LNCaP clone FGC (cell line): ENCODE measurements at regions not wholly inside any gene's neighbourhood (a gene's known extent, or its start where the extent isn't known, plus 50 kb on each side); places are given as distances from the start of the nearest gene placed in this dataset.

Experiments used
- DNase-seq: peaks from one replicate; pipeline ENCODE4 v3.0.0-alpha.2; 2011; ENCODE audit warnings: low read depth
- H3K4me3 ChIP-seq: 2 replicates; pipeline ENCODE4 v1.5.1; 2011; ENCODE audit warnings: mild to moderate bottlenecking, low read depth, low read length, control low read depth
- TF ChIP-seq, protein P1 (sequence below): IDR thresholded peaks from 2 replicates; pipeline ENCODE4 v1.5.1; 2012; ENCODE audit warnings: mild to moderate bottlenecking; ENCODE audit not compliant: control insufficient read depth, insufficient read depth; ENCODE audit errors: extremely low read depth

DNA sequence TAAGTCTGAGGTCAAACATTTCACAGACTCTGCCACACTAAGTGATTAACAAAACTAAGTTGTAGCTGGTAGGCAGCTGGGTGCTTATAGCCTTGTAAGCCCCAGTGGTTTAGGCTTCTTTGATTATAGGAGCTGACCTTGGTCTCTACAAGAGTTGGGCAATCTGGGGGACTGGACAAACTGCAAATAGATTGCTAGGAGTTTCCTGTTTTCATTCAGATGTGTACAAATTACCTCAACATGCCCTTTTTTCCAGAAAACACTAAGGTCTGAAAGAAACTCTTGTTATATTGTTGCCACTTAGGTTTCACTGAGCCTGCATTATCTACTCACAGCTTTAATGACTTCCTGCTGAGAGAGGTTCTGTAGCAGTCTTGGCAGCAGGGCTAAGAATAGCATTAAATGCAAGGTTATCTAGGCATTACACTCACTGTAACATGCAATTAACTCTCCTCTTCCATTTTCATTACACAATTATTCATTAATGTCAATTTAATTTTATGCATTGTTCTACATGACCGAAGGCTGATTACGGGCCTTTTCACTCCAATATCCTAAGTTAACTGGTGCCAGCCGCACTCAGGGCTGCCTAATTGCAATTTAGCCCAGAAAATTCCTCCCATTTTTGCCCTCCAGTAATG lies 314.0 kb downstream of the LMO4 start:
- no peak overlapping the region for H3K4me3 ChIP-seq
- TF ChIP-seq, protein P1, sequence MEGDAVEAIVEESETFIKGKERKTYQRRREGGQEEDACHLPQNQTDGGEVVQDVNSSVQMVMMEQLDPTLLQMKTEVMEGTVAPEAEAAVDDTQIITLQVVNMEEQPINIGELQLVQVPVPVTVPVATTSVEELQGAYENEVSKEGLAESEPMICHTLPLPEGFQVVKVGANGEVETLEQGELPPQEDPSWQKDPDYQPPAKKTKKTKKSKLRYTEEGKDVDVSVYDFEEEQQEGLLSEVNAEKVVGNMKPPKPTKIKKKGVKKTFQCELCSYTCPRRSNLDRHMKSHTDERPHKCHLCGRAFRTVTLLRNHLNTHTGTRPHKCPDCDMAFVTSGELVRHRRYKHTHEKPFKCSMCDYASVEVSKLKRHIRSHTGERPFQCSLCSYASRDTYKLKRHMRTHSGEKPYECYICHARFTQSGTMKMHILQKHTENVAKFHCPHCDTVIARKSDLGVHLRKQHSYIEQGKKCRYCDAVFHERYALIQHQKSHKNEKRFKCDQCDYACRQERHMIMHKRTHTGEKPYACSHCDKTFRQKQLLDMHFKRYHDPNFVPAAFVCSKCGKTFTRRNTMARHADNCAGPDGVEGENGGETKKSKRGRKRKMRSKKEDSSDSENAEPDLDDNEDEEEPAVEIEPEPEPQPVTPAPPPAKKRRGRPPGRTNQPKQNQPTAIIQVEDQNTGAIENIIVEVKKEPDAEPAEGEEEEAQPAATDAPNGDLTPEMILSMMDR, result no peak
- DNase-seq, result no peak

DNA sequence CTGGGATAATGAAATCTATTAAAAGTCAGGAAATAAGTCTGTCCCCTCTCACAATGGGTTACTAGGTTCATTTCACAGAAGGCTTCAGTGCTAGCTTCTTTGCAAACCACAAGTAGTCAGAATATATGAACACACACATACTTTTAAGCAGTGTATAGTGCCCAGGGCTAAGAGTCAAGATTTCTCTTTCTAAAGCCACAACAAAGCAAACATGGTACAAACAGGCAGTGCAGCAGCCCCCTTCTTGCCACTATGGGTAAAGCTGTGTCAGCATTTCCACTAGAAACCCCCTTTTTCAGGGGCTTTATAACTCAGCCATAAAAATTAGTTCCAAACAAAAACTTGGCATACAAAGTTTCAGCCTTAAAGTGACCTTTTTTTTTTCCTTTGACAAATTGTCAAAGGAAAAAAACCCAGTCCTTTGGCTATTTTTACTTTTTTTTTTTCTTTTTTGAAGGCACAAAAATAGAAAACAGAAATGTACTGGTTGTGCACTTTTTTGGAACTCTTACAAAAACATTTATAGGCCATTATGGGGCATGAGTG lies 315.4 kb downstream of the LMO4 start:
- H3K4me3 ChIP-seq, result no peak overlapping the region
- DNase-seq, result no peak
- TF ChIP-seq, protein P1, result no peak

DNA sequence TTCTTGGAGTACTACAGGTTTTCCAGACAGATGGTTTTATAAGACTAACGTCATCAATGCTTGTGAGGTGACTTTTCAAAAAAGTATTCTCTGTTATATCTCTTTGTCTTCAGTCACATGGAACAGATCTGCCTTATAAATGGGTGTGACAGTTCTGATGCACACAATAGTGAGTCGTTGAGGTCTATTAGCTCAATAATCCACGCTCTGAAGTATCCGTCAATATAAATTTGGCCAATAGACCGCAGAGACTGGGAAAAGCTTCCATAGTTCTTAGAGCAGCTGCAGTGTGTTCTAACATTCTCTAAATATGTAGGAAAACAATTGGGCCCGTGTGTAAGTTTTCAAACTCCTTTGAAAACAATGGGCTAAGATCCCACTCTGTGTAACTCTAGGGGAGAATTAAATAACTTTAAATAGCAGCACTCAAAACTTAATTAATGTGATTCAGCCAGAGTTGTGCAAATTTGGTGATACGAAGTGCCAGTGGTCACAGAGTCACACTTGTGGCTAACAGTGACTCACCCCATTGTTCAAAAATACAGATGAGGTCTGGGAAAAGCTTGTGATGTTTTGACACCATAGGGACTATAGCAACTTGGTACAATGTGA lies 316.0 kb downstream of the LMO4 start:
- H3K4me3 ChIP-seq, result no peak overlapping the region
- DNase-seq, result no peak
- TF ChIP-seq, protein P1, result no peak

DNA sequence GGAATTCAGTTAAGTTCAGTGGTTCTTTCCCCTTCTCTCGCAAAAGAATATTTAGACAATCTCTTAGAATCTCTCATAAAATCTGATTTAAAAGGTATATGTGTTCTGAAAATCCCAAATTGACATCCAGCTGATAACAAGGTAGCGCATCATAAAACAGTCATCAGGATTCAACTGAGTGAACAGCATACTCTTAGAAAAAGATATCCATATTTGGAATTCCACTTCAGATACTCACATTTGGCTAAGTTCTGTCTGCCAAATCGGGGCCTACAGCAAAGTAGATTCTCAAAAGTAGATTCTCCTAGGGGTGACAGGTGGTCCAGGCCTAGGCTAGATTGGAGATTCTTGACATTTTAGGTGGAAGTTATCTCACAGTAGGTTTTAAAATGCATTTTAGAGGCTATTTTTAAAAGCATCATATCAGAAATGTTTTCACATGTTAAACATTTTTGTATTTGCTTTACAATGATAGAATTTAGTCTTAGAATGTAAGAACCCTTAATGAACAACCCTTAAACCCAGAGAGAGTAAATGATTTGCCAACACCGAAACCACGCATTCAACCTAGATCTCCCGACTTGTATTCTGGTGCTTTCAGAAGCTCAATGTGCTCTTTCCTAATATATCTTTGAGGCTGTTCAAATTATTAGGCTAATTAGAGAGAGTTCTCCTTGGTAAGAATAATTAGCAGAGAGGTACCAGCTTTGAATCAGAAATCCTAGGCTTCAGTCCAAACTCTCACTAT lies 318.9 kb downstream of the LMO4 start:
- TF ChIP-seq, protein P1, result no peak
- no peak for DNase-seq
- H3K4me3 ChIP-seq, result no peak overlapping the region

DNA sequence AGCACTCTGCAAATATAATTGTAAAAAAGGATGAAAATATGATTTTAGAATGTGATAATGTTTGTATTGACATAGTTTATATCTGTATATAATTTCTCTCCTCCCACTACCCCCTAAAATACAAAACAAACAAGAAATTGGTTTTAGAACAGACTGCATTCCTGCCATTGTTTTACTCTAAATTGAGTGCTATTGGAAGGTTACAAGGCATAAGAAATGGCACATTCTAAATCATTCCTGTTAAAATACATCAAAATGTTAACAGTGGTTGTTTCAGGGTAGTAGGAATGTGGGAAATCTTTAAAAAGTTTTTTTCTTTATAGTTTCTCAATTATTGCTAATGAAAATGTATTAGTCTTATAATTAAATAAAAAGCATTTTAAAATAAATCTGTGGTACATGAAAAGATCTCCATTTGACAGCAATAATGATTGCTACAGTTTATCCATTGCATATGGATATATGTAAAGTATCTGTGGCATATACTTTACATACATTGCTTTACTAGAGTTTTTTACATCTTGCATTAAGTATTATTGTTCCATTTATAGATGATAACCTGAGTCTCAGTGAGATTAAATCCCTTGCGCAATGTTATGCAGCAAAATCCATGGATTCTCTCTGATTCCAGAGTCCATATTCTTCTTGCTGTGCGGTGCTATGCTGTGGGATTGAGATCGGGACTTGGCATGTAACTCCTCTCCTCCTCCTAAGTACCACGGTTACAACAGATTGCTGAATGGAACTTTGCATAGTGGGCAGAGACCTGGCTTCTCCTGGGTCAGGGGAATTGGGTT lies 319.8 kb downstream of the LMO4 start:
- no peak overlapping the region for H3K4me3 ChIP-seq
- TF ChIP-seq, protein P1, result no peak
- no peak for DNase-seq

DNA sequence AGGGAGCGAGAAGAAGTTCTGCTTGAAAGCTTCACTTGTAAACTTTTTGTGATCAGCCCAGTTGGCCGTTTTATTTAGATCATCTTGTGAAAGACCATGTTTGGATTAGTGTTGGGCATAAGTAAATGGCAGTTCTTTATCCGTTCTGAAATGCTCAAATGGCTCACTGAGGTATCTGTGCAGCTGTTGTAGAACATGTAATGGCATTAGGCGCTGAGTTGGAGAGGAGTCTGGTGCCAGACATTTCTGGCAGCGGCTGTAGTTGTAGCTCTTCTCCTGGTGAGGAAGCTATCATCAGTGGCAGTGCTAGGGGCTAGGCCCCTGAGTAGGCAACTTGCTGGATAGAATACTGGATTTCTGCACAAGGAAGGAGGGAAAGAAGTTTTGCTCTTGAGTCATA lies 321.6 kb downstream of the LMO4 start:
- TF ChIP-seq, protein P1, result no peak
- no peak overlapping the region for H3K4me3 ChIP-seq
- DNase-seq, result no peak
